Transverse colon (tissue), 4 donors: ENCODE measurements at regions not wholly inside any gene's neighbourhood (a gene's known extent, or its start where the extent isn't known, plus 50 kb on each side); places are given as distances from the start of the nearest gene placed in this dataset.

Experiments
- DNase-seq: peaks from one replicate; pipeline ENCODE4 v3.0.0-alpha.2; 2019
- H3K27ac ChIP-seq, 4 donors: fragments of 200-600 bp; sonication (generic); 2 replicates each; pipeline ENCODE4 v1.5.1; 2016 to 2018; ENCODE audit warnings: inconsistent platforms in 4 of 4
- H3K27me3 ChIP-seq: fragments of 200-600 bp; sonication (generic); 2 replicates; pipeline ENCODE4 v1.5.1; 2017; ENCODE audit warnings: inconsistent platforms
- H3K36me3 ChIP-seq, 4 donors: fragments of 200-600 bp; sonication (generic); 2 replicates each; pipeline ENCODE4 v1.5.1; 2017 to 2019; ENCODE audit warnings: inconsistent platforms in 4 of 4
- H3K4me1 ChIP-seq, 4 donors: fragments of 200-600 bp; sonication (generic); 2 replicates each; pipeline ENCODE4 v1.5.1; 2017 to 2020; ENCODE audit warnings: inconsistent platforms in 4 of 4
- H3K4me3 ChIP-seq, 4 donors: fragments of 200-600 bp; sonication (generic); 1 replicate in 1 of 4; 2 replicates in 3 of 4; pipeline versions ENCODE4 v1.5.1 to v1.6.1; 2017 to 2019; ENCODE audit warnings: inconsistent platforms in 4 of 4
- H3K9me3 ChIP-seq, 2 donors: fragments of 200-600 bp; sonication (generic); 2 replicates each; pipeline ENCODE4 v1.5.1; 2017 to 2019; ENCODE audit warnings: inconsistent platforms in 2 of 2
- CTCF ChIP-seq, 5 experiments: fragments of 200-600 bp in 3 of 5; fragments of 450-650 bp in 2 of 5; sonication (generic) in 3 of 5; IDR thresholded peaks; 1 replicate in 2 of 5; 2 replicates in 3 of 5; pipeline ENCODE4 v1.5.1; 2016 to 2017; ENCODE audit warnings: antibody characterized with exemption in 5 of 5, inconsistent platforms in 3 of 5, mild to moderate bottlenecking in 2 of 5, moderate library complexity in 1 of 5
- EP300 ChIP-seq: sonication (generic); formaldehyde crosslinking; IDR thresholded peaks from one replicate; pipeline ENCODE4 v1.6.1; 2017; ENCODE audit warnings: antibody characterized with exemption, low read depth
- POLR2A ChIP-seq: fragments of 450-650 bp; IDR thresholded peaks from one replicate; pipeline ENCODE4 v1.6.1; 2016; ENCODE audit warnings: antibody characterized with exemption, mild to moderate bottlenecking, moderate library complexity
- POLR2AphosphoS5 ChIP-seq, 3 donors: sonication (generic); formaldehyde crosslinking; IDR thresholded peaks; one replicate each; pipeline ENCODE4 v1.6.1; 2016; ENCODE audit warnings: antibody characterized with exemption in 3 of 3
- WGBS, 2 donors: methylation state at CpG; one replicate each; pipeline ENCODE4 v1.1.5; 2018; ENCODE audit warnings: low coverage in 1 of 2; 5-methylcytosine and 5-hydroxymethylcytosine counted together
- in situ Hi-C, 4 donors: fragments of 200-750 bp; cut with MboI; loops; one replicate each; pipeline versions ENCODE4 v1.15.0 to v1.15.1; 2017; ENCODE audit warnings: low sequenced_read_pairs in 3 of 4, low pct_ligation_motif_present in 1 of 4, low pct_unique_long_range_greater_than_20kb in 1 of 4
- intact Hi-C: fragments of 100-400 bp; cut with DNase I; formaldehyde crosslinking; loops from one replicate; pipeline ENCODE4 v1.15.1; 2023; ENCODE audit warnings: low total_unique reads

GRCh38 chr4:84028340-84028739 lies 470.8 kb downstream of the NKX6-1 start:
- no peaks in the 10 kb centered on the region for H3K9me3 ChIP-seq
- no peaks in the 10 kb centered on the region for H3K4me1 ChIP-seq
- in situ Hi-C loops (no loop called here), intact Hi-C loops (no loop called here)
- no peak for DNase-seq
- TF ChIP-seq POLR2AphosphoS5 (IDR thresholded peaks at IDR 0.05) (no peak), EP300 (no peak)
- H3K27ac ChIP-seq = no peak overlapping the region
- 59 to 71% methylated on average over 1 to 2 of the region's 2 CpGs for WGBS, 2 donors
- no peaks in the 10 kb centered on the region for H3K27me3 ChIP-seq
- H3K36me3 ChIP-seq = no peaks in the 10 kb centered on the region
- H3K4me3 ChIP-seq = no peak overlapping the region

GRCh38 chr4:84024405-84024804 lies 474.7 kb downstream of the NKX6-1 start:
- H3K9me3 ChIP-seq = no peaks in the 10 kb centered on the region
- H3K27me3 ChIP-seq = no peaks in the 10 kb centered on the region
- 53% methylated on average over 2 of the region's 2 CpGs; no CpG with 5 or more reads in 1 of the 2 donors for WGBS, 2 donors
- H3K36me3 ChIP-seq = no peaks in the 10 kb centered on the region
- in situ Hi-C loops = no loop called here
- no peak overlapping the region for H3K4me3 ChIP-seq
- no peak overlapping the region for H3K27ac ChIP-seq
- no peak for DNase-seq
- intact Hi-C loops = no loop called here
- no peak for TF ChIP-seq POLR2AphosphoS5 (IDR thresholded peaks at IDR 0.05)
- no peak for TF ChIP-seq EP300
- TF ChIP-seq CTCF (IDR thresholded peaks at IDR 0.05) = no peak
- H3K4me1 ChIP-seq = no peaks in the 10 kb centered on the region

GRCh38 chr4:84022564-84022963 lies 476.5 kb downstream of the NKX6-1 start:
- in situ Hi-C loops = no loop called here
- no peaks in the 10 kb centered on the region for H3K9me3 ChIP-seq
- no peak overlapping the region for H3K27ac ChIP-seq
- intact Hi-C loops = no loop called here
- H3K4me3 ChIP-seq = no peak overlapping the region
- no peaks in the 10 kb centered on the region for H3K4me1 ChIP-seq
- DNase-seq = no peak
- 78 to 86% methylated on average over 3 to 5 of the region's 5 CpGs for WGBS, 2 donors
- no peaks in the 10 kb centered on the region for H3K27me3 ChIP-seq
- TF ChIP-seq CTCF (IDR thresholded peaks at IDR 0.05) (no peak), POLR2AphosphoS5 (IDR thresholded peaks at IDR 0.05) (no peak), EP300 (no peak), POLR2A (no peak)
- no peaks in the 10 kb centered on the region for H3K36me3 ChIP-seq

GRCh38 chr4:84019626-84020025 lies 479.5 kb downstream of the NKX6-1 start:
- Histone ChIP-seq H3K27ac (no peak overlapping the region), H3K27me3 (no peaks in the 10 kb centered on the region), H3K36me3 (no peaks in the 10 kb centered on the region), H3K4me1 (no peaks in the 10 kb centered on the region), H3K9me3 (no peaks in the 10 kb centered on the region), H3K4me3 (no peak overlapping the region)
- WGBS, 2 donors = 74 to 75% methylated on average over 2 of the region's 2 CpGs
- no peak for DNase-seq
- in situ Hi-C loops = no loop called here
- intact Hi-C loops = no loop called here
- TF ChIP-seq POLR2A = no peak
- TF ChIP-seq CTCF (IDR thresholded peaks at IDR 0.05) = no peak
- no peak for TF ChIP-seq POLR2AphosphoS5 (IDR thresholded peaks at IDR 0.05)
- TF ChIP-seq EP300 = no peak

- in situ Hi-C loops (no loop called here), intact Hi-C loops (no loop called here)
- no peaks in the 10 kb centered on the region for H3K27me3 ChIP-seq
- no peaks in the 10 kb centered on the region for H3K9me3 ChIP-seq
- no peaks in the 10 kb centered on the region for H3K36me3 ChIP-seq
- 90 to 100% methylated on average over 1 to 2 of the region's 2 CpGs for WGBS, 2 donors
- no peaks in the 10 kb centered on the region for H3K4me1 ChIP-seq
- no peak overlapping the region for H3K27ac ChIP-seq
- no peak for DNase-seq
- H3K4me3 ChIP-seq = no peak overlapping the region
- no peak for TF ChIP-seq EP300
Observed at GRCh38 chr4:84003046-84003445, 467.1 kb downstream of the GPAT3 start.
